Natural killer cell (primary cell): ENCODE measurements at regions not wholly inside any gene's neighbourhood (a gene's known extent, or its start where the extent isn't known, plus 50 kb on each side); places are given as distances from the start of the nearest gene placed in this dataset.
"Not testable (repeated sequence)": the region's sequence is repeated elsewhere in the genome, so short reads cannot be mapped to it uniquely, and the experiment has no call there.

Source experiments
- ATAC-seq, 3 donors: fragments of 150-1000 bp in 2 of 3; fragments of 200-7000 bp in 1 of 3; cut with Tn5 transposase; 1 replicate in 1 of 3; 2 replicates in 2 of 3; pipeline ENCODE4 v1.10.0; 2021; ENCODE audit warnings: mild to moderate bottlenecking in 2 of 3, moderate library complexity in 2 of 3
- DNase-seq, 2 donors: peaks; one replicate each; pipeline versions ENCODE4 v3.0.0 to v3.0.0-alpha.2; 2013 to 2021; ENCODE audit warnings: mixed read lengths in 1 of 2
- H3K27ac ChIP-seq: one replicate; pipeline ENCODE4 v1.5.1; 2013; ENCODE audit warnings: mild to moderate bottlenecking, low read length
- H3K27me3 ChIP-seq: one replicate; pipeline ENCODE4 v1.6.1; 2013; ENCODE audit warnings: low read length; ENCODE audit not compliant: control insufficient read depth, insufficient read depth
- H3K36me3 ChIP-seq: one replicate; pipeline ENCODE4 v1.6.1; 2013; ENCODE audit warnings: low read length; ENCODE audit not compliant: control insufficient read depth, insufficient read depth
- H3K4me1 ChIP-seq: one replicate; pipeline ENCODE4 v1.6.1; 2013; ENCODE audit warnings: low read length; ENCODE audit not compliant: control insufficient read depth, insufficient read depth
- H3K4me3 ChIP-seq: one replicate; pipeline ENCODE4 v1.5.1; 2013; ENCODE audit warnings: low read length
- H3K9me3 ChIP-seq: one replicate; pipeline ENCODE4 v1.6.1; 2013; ENCODE audit warnings: low read length; ENCODE audit not compliant: control insufficient read depth, insufficient read depth
- H3K27ac Mint-ChIP-seq, 2 donors: one replicate each; pipeline ENCODE4 v1.8.0; 2022; ENCODE audit warnings: mild to moderate bottlenecking in 2 of 2, mixed read lengths in 2 of 2, moderate library complexity in 1 of 2
- H3K27me3 Mint-ChIP-seq, 2 donors: one replicate each; pipeline ENCODE4 v1.8.0; 2022; ENCODE audit warnings: low read depth in 2 of 2, mixed read lengths in 2 of 2
- H3K36me3 Mint-ChIP-seq: one replicate; pipeline ENCODE4 v1.8.0; 2022; ENCODE audit warnings: mixed read lengths
- H3K4me1 Mint-ChIP-seq, 2 donors: one replicate each; pipeline ENCODE4 v1.8.0; 2022; ENCODE audit warnings: mixed read lengths in 2 of 2
- H3K4me3 Mint-ChIP-seq: one replicate; pipeline ENCODE4 v1.8.0; 2022; ENCODE audit warnings: mild to moderate bottlenecking, moderate library complexity, mixed read lengths
- H3K9me3 Mint-ChIP-seq, 2 donors: one replicate each; pipeline ENCODE4 v1.8.0; 2022; ENCODE audit warnings: mixed read lengths in 2 of 2
- WGBS: methylation state at CpG from one replicate; pipeline ENCODE4 v1.1.7; 2013; ENCODE audit warnings: missing lambda C conversion rate; ENCODE audit not compliant: insufficient coverage; 5-methylcytosine and 5-hydroxymethylcytosine counted together
- intact Hi-C: fragments of 100-400 bp; cut with micrococcal nuclease; formaldehyde crosslinking; loops from one replicate; pipeline ENCODE4 v1.14.2; 2022
- TF ChIP-seq, protein P1 (sequence below): fragments of 200-600 bp; IDR thresholded peaks from one replicate; pipeline ENCODE4 v1.8.0; 2022; ENCODE audit warnings: antibody characterized with exemption

DNA sequence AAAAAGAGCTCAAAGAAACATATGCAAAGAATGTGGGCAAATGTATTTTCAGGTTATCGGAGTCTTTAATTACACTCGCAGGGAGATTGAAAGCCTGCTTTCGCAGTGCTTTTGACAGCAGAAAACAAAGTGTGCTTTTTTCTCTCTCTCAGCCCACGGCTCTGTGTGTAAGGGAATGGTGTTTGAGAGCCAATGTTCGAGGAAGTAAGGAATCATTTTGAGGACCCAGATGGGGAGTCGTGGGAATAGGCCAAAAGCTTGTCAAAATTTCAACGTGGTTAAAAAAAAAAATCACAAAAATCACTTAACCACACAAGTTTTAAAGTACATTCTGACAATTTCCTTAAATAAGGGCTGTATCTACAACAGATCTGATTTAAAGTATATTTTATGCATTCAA, 197.1 kb upstream of the IRS2 start:
- WGBS: 86% methylated on average over 3 of the region's 7 CpGs
- DNase-seq (no peak), ATAC-seq (no peak)
- H3K27me3 Mint-ChIP-seq: no peaks in the 10 kb centered on the region
- H3K27ac Mint-ChIP-seq: no peak overlapping the region
- Histone ChIP-seq H3K9me3 (no peaks in the 10 kb centered on the region), H3K27ac (no peak overlapping the region), H3K27me3 (no peaks in the 10 kb centered on the region), H3K36me3 (no peaks in the 10 kb centered on the region), H3K4me1 (no peaks in the 10 kb centered on the region), H3K4me3 (no peak overlapping the region)
- H3K4me1 Mint-ChIP-seq: no peaks in the 10 kb centered on the region
- no peaks in the 10 kb centered on the region for H3K9me3 Mint-ChIP-seq
- no peak overlapping the region for H3K4me3 Mint-ChIP-seq
- no peaks in the 10 kb centered on the region for H3K36me3 Mint-ChIP-seq
- intact Hi-C loops: no loop called here
- TF ChIP-seq, protein P1, sequence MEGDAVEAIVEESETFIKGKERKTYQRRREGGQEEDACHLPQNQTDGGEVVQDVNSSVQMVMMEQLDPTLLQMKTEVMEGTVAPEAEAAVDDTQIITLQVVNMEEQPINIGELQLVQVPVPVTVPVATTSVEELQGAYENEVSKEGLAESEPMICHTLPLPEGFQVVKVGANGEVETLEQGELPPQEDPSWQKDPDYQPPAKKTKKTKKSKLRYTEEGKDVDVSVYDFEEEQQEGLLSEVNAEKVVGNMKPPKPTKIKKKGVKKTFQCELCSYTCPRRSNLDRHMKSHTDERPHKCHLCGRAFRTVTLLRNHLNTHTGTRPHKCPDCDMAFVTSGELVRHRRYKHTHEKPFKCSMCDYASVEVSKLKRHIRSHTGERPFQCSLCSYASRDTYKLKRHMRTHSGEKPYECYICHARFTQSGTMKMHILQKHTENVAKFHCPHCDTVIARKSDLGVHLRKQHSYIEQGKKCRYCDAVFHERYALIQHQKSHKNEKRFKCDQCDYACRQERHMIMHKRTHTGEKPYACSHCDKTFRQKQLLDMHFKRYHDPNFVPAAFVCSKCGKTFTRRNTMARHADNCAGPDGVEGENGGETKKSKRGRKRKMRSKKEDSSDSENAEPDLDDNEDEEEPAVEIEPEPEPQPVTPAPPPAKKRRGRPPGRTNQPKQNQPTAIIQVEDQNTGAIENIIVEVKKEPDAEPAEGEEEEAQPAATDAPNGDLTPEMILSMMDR: no peak

DNA sequence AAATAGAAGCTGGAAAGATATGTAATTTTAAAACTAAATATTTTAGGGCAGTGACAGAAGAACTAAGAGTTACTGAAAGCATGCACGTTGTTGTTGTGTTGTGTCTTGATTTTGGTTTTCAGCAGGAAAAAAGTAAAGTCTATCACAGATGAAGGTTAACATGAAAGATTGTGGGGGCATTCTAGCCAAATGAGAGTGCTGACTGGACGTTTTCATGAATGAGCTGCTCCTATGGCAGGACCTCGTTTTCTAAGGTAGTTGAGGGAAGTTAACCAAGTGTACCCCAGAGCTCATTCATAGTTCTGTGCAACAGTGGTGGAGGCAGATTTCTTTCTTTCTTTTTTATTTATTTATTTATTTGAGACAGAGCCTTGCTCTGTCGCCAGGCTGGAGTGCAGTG, 194.6 kb upstream of the IRS2 start:
- DNase-seq: no peak
- Histone ChIP-seq H3K4me3 (no peak overlapping the region), H3K27me3 (no peaks in the 10 kb centered on the region), H3K4me1 (no peaks in the 10 kb centered on the region), H3K36me3 (no peaks in the 10 kb centered on the region), H3K9me3 (no peaks in the 10 kb centered on the region), H3K27ac (no peak overlapping the region)
- Mint-ChIP-seq H3K4me3 (no peak overlapping the region), H3K9me3 (no peaks in the 10 kb centered on the region), H3K4me1 (no peaks in the 10 kb centered on the region), H3K27ac (no peak overlapping the region), H3K27me3 (no peaks in the 10 kb centered on the region), H3K36me3 (no peaks in the 10 kb centered on the region)
- WGBS: 72% methylated on average over 3 of the region's 4 CpGs
- intact Hi-C loops: no loop called here
- TF ChIP-seq, protein P1: no peak
- no peak for ATAC-seq

DNA sequence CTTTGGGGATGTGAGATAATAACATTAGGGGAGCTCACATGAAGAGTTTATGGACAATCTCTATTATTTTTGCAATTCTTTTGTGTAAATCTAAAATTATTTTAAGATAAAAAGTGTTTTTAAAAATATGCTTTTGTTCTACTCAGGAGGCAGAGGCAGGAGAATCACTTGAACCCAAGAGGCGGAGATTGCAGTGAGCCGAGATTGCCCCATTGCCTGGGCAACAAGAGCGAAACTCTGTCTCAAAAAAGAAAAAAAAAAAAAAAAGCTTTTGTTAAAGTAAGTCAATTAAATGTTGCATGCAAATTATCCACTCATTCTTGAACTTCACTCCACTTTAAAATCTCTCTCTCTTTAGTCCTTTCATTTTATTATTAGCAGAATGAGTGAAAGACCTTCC, 193.3 kb upstream of the IRS2 start:
- ATAC-seq, H3K27me3 Mint-ChIP-seq, DNase-seq: not testable (repeated sequence)

DNA sequence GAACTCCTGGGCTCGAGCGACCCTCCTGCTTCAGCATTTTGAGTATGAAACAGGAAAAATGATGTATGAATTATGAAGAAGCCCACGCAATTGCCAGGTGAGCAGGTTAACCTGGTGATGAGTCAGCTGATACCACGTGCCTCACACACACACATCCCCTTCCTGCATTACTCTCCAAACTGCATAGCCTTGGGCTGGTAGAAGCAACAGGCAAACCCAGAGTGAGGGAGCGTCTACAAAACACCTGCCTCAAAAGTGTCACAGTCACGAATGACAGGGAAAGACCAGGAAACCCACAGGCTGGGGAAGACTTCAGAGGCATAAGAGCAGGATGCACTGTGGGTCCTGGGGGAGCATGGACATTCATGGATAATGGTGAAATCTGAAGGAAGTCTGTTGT, 192.8 kb upstream of the IRS2 start:
- Histone ChIP-seq H3K27me3 (no peaks in the 10 kb centered on the region), H3K9me3 (no peaks in the 10 kb centered on the region), H3K36me3 (no peaks in the 10 kb centered on the region), H3K4me3 (no peak overlapping the region), H3K27ac (no peak overlapping the region), H3K4me1 (no peaks in the 10 kb centered on the region)
- intact Hi-C loops: no loop called here
- no peak overlapping the region for H3K4me3 Mint-ChIP-seq
- no peaks in the 10 kb centered on the region for H3K27me3 Mint-ChIP-seq
- H3K36me3 Mint-ChIP-seq: no peaks in the 10 kb centered on the region
- no peak for ATAC-seq
- DNase-seq: no peak
- no peak overlapping the region for H3K27ac Mint-ChIP-seq
- no peaks in the 10 kb centered on the region for H3K9me3 Mint-ChIP-seq
- TF ChIP-seq, protein P1: no peak
- whole genome bisulfite sequencing: 75% methylated on average over 6 of the region's 6 CpGs
- H3K4me1 Mint-ChIP-seq: no peaks in the 10 kb centered on the region

More for the DNA sequence above, 193.3 kb upstream of the IRS2 start:
- H3K4me3 ChIP-seq, H3K4me1 ChIP-seq, H3K4me3 Mint-ChIP-seq, H3K4me1 Mint-ChIP-seq, intact Hi-C loops, H3K9me3 Mint-ChIP-seq, H3K27ac ChIP-seq, H3K27me3 ChIP-seq, H3K36me3 ChIP-seq, H3K27ac Mint-ChIP-seq, H3K9me3 ChIP-seq, H3K36me3 Mint-ChIP-seq: not testable (repeated sequence)
- 94% methylated on average over 2 of the region's 3 CpGs for WGBS
